ENCODE measurements at regions not wholly inside any gene's neighbourhood (a gene's known extent, or its start where the extent isn't known, plus 50 kb on each side); places are given as distances from the start of the nearest gene placed in this dataset.
A peak's percentile ranks its signal among the peaks of the same experiment; 100 is the strongest.

- DNase-seq, result no peak
Measured at GRCh38 chr6:108734271-108734922, 113.8 kb upstream of the ARMC2 start.

DNA sequence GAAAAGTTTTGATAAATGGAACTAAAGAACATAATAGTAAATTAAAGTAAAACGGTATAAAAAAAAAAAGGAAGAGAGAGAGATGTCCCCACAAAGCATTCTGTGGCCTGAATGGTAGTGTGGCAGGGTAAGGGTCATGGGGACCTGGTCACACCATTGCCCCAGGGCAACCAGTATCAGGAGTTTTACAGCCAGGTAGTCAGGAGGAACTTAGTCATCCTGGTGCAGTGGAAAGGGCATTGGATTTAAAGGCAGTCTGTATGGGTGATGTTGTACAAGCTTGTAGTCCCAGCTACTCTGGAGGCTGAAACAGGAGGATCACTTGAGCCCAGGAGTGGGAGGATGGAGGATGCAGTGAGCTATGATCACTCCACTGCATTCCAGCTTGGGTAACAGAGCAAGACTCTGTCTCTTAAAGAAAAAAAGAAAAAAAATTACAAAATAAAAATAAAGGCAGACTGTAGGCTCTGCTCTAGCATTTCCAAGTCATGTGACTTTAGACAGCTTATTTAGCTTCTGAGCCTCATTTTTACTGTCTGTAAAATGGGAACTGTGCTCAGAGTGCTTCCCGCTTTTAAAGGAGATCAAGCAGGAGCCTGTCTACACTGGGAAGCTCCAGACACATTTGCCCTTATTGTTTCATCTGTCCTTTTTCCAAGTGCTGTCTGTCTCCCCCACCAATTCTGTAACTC lies 112.8 kb upstream of the ARMC2 start:
- DNase-seq, result no peak

DNA sequence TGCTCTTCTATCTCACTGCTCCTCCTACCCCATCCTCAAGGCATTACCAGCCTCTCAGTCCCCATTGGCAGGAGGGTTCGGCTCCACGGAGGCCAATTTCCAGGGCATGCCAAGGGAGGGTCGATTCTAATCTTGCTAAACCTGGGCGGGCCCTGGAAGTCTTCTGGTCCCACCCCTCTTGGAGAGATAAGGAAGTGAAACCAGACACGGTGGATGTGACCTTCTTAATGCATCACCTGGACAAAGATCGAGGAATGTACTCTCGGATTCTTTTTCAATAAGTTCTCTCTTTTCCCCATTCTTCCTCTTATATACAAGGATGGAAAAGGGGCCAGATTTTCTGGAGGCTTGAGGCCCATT lies 112.2 kb upstream of the ARMC2 start:
- no peak for DNase-seq

DNA sequence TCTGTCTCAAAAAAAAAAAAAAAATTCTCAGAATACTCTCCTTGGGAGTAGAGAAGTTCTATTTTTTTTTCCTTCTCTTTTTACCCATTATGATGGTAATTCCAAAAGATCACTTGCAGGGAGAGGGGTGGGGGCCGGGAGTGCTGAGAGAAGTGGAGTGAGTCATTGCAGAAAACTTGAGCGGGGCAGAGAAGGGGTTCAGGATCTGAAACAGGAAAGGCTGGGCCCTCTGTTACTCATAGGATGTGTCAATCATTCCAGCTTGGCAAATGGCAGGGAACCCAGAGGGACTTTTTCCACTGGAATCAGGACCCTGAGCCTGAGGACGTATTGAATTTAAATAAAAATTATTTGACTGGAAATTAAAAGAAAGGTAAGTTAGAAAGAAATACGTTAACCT lies 111.4 kb upstream of the ARMC2 start:
- DNase-seq, result no peak

- no peak for DNase-seq
Measured at GRCh38 chr6:108737594-108738546, 110.4 kb upstream of the ARMC2 start.

DNA sequence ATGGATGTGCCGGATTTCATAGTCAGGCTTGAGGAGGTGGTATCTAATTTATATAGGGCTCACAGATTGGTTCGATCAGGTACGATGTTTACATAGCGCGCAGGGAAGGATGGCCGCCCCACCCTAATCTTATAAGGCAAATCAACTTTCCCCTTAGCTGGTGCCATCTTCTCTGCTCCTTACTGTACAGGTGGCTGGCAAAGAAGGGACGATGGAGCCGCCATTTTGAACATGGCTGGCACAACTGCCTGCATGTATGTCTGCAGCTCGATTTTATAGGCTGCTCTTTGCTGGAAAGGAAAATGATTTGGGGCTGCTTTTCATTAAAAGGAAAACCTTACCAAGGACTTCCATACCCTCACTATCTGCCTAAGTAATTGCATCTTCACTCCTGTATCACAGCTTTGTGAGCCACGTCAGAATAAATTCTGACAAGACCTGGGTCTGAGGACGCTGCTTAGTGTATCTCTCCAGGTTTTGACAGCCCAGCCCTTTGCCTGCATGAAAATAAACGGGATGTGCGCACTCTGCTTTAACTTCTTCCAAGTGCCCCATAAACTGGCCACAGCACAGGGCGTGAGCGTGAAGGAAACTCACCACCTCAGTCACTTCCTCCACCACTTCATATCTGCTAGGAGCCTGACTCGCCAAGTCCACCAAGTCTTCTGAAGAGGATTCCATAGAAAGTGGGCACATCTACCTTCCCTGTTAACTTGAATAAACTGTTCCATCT lies 109.4 kb upstream of the ARMC2 start:
- no peak for DNase-seq

- DNase-seq, result peak; percentile 82
Measured at GRCh38 chr6:108739496-108740330, 108.5 kb upstream of the ARMC2 start.

DNA sequence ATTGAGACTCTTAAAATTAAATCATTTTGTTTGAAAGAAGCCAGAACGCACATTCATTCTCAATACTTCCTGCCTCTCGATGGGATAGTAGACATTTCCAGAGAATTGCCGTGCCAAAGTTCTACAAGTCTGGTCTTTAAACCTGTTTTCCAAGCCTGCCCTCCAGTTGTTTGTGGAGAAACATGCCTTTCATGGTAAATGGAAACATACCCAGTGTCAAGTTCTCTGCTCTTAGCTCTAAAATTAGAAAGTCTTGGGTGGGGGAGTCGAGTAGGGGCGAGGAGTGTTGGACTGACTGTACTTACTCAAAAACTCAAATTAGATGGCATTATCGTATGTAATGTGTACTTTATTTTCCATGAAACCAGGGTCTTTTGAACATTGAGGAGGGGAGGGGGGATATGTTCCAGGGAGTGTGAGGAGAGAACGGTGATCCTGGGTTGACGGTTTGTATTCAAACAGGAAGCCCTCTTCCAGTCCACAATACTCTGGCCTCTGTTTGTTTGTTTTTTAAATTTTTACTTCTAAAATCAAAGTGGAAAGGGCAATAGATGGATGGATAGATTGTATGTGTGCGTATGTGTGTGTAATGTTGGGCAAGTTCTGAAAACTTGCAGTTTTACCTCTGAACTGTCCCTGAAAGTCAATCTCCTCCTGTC lies 106.8 kb upstream of the ARMC2 start:
- no peak for DNase-seq

DNA sequence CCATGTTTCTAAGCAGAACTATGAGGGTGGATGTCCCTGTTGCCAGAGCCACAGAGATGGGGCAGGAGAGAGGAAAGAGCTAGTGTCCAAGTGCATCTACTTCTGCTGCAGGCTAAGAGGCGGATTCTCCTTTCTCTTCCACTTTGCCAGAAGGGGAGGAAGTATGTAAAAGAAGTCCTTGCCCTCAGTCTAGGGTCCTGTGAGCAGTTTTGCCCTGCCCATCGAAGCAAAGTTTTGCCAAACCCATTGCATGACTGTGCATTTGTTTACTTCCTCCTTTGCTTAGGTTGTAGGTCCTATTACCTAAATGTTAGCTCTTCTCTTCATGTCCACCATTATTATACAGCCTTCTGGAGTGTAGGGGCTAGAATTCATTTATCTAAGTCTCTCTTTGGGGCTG lies 106.2 kb upstream of the ARMC2 start:
- DNase-seq, result no peak

GRCh38 chr6:108744244-108744972 lies 103.8 kb upstream of the ARMC2 start:
- no peak for DNase-seq

DNA sequence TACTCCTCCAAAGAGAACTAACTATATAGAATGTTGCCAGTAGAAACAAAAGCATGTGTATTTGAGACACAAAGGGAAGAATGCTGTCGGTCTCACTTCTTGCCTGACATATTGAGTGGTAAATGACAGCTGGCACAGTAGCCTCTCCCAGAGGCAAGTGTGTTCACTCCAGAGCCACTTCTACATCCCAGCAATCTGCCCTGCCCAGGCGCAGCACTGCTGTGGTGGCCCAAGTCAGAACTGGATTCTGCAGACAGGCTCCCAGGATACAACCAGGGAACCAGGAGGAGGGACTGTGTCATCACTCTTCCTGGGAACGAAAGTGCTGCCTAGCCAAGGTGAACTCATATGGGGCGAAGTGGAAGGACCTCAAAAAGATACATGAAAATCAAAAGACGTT lies 103.2 kb upstream of the ARMC2 start:
- peak; percentile 21 for DNase-seq

DNA sequence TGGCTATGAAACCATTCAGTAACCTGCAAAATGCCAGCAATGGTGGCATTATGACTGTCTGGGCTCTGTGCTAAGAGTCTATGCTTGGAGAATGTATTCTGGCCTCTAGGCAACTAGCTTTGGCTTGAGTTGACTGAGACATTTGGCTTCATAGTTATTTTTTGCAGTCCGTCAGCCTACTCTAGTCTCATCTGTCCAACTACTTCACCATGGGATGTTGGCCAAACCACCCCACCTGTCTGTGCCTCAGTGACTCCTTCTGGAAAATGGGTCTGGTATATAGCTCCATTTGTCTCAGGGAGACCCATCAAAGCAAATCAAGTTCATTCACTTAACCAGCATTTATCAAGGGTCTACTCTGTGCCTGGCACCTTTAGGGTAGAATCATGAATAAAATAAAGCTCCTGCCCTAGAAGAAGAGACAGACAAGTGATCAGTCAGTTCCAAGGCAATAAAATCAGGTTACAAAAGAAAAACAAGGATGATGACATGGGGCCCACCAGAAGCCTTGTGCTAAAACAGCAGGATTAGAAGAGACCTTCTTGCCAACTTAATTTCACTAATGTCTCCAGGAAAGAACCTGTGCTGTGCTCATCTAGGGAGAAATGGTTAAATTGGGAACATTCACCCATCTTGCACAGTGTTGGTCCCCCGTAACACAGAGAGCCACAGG lies 102.4 kb upstream of the ARMC2 start:
- no peak for DNase-seq

DNA sequence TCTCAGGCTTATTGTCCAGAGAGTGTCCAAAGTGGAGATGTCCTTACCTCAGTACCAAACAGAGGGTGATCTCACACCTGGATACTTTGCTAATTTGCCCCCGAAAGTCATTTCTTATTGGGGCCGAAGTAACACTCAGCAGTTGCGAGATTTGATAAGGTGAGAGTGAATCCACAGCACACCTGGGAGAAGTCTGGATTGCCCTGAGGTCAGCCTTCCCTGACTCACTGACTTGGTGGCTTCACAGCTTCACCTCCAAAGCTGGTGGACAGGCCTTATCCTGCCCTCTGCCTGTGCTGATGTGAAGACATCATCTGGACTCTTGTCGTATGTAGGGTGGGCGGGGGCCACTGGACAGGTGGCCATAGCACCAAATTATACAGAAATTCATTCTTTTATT lies 101.9 kb upstream of the ARMC2 start:
- DNase-seq, result no peak

DNA sequence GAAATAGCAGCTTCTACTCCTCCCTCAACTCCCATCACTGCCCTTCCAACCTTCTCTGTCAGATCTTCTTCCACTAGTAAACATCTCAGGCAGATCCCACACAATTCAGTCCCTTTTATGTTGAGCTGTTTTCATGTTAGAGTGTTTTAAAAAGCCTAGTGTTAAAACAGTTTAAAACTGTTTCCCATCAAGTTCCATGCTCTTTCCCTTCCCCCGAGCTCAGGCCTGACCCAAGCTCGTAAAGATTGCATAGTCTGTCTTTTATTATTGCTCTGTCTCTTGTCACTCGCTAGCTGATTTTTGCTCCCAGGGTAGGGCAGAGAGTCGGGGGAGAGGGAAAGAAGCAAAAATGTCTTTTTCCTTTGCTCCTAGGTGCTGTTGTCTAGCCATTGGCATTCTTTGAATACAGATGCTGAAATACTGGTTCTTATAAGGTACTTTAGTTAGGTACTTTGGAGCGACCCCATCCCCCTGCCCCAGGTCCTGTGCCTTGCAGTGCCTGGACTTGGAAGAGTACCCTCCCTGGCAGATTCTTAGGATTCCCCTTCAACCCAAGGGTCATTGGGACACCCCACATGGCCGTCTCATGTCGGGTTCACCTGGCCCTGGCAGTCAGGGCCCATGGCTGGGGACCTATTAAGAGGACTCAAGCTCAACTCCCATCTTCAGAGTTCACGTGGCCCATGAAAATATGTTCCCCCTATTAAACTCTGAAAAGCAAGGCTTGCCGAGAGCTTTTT lies 101.2 kb upstream of the ARMC2 start:
- no peak for DNase-seq

DNA sequence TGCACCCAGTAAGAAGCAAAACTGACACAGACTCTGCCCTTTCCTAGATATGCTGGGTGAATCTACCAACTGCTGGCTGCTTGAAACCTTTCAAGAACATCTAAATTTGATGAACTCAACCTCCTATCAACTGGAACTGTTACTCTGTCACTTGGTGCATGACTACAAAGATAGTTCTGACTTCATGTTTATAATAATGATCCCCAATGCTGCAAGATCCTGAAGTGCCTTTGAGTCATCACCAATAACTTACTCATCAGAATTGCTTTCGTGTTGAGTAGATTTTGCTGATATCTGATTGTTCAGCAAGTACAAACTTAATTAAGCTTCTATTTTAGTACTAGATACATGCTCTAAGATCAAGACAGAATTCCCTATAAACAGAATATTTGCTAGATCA lies 100.2 kb upstream of the ARMC2 start:
- no peak for DNase-seq

DNA sequence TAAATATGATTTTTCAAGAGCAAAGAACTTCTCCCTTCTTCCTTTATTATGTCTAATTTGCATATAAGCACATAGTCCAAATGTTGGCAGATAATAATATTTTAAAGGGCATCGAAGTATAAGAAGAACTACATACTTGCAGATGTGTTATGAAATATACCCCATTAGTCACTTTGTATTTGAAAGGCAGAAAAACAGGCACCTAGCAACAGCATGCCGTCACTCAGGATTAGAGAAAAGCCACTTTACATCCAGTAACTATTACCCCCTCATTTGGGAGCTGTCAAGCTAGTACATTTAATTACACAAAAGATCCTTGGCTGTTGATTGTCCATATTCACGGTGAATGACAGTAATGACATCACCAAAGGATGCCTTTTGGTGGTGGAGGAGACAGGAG lies 99.3 kb upstream of the ARMC2 start:
- DNase-seq, result no peak

DNA sequence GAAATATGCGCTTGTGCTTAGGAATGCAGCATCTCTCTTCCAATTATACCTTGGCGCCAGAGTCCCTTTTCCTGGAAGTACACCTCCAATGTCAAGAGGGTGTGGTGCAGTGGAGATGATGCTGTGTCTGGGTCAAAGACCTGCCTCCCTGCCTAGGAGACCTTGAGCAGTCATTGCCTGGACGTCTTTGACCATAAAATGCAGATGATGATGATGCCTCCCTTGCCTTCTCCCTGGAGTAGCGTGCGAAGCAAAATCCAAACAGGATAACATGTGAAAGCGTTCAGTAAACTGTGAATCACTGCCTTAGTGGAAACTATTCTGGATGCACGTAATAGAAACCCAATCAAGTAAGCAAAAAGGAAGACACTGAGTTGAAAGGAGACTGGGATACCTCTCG lies 97.4 kb upstream of the ARMC2 start:
- DNase-seq, result no peak

- DNase-seq, result no peak
Measured at GRCh38 chr6:108751282-108751681, 96.9 kb upstream of the ARMC2 start.

All from NCI-H69 (cell line).